Stimulated activated CD8-positive, alpha-beta memory T cell treated with anti-CD3 and anti-CD28 coated beads, Interleukin-7, amount 100 ng/mL, for 48 hours (primary cell): ENCODE measurements at regions not wholly inside any gene's neighbourhood (a gene's known extent, or its start where the extent isn't known, plus 50 kb on each side); places are given as distances from the start of the nearest gene placed in this dataset.
"Not testable (repeated sequence)": the region's sequence is repeated elsewhere in the genome, so short reads cannot be mapped to it uniquely, and the experiment has no call there.

Experiments
- DNase-seq, 2 donors: peaks; one replicate each; pipeline ENCODE4 v3.0.0-alpha.2; 2020; ENCODE audit warnings: low read depth in 1 of 2; ENCODE audit errors: extremely low read depth in 1 of 2

DNA sequence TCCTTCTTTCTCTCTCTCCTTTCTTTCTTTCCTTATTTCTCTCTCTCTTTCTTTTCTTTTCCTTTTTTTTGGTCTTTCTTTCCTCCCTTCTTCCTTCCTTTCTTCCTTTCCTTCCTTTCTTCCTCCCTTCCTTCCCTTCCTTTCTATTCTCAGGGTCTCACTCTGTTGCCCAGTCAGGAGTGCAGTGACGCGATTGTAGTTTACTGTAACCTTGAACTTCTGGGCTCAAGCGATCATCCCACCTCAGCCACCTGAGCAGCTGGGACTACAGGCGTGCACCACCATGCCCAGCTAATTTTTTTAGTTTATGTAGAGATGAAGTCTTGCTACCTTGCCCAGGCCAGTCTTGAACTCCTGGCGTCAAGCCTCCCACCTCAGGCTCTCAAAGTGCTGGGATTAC is 83.8 kb upstream of the PPM1B start:
- no peak for DNase-seq

DNA sequence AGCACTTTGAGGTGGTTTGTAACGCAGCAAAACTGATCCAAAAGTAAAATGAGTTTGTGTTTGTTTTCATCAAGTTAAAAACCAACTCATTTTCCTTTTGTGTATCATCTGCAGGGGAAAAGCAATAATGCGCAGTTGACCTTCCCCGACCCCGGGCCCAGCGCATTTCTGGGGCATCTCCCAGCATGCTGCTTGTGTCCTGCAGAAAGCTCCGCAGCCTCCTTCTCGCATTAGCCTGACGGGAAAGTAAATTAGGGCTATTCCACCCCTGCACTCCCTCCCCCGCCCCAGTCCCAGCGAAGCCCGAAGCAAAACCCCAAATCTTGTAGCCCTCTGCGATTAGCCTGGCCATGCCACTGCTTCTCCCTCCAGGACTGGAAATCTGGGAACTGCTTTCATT is 82.0 kb upstream of the PPM1B start:
- no peak for DNase-seq

DNA sequence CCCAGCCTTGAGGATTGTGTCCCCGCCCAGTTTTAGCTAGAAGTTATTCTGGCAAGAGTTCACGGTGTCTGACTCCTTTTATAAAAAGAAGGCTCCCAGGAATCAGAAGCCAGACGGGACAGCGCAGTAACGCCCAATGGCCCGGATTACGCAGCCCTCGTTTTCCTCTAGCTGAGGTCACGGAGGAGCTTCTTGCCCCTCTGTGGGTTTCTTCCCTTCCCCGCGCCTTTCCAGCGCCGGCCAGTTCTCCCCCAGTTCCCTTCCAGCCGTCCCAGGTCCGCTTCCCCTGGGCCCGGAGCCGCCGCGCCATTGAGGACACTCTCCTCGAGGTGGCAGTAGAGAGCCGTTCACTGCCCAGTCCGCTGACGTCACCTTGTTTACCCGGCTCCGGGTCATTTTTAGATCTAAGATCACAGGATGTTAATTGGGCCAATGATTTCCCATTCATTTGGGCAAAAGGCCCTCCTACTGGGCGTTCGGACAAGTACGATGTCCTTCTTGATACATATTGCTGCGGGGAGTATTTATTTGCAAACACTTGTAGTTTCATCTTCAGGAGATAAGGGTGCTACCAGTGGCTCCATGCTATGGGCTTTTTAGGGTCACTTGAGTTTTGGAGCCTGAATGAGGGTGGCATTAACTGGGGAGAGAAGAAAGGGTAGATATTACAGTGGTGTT is 81.5 kb upstream of the PPM1B start:
- DNase-seq, result peak; percentile 56 to 63

DNA sequence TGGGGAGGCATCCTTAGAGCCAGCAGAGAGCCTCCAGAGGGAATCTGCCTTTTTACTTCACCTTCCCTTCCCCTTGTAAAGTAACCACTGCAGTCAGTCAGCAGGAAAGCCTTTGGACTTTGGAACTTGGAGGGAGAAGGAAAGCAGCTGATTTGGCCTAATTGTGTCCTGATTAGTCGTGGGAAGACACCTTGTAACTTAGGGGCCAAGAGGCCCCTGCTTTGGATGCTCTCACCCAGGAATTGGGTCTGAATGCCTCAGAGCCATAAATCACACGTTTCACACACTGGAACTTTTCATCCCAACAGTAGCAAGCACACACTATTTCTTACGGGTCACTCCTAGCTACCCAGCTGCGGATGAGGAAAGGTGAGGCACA is 81.0 kb upstream of the PPM1B start:
- no peak for DNase-seq

DNA sequence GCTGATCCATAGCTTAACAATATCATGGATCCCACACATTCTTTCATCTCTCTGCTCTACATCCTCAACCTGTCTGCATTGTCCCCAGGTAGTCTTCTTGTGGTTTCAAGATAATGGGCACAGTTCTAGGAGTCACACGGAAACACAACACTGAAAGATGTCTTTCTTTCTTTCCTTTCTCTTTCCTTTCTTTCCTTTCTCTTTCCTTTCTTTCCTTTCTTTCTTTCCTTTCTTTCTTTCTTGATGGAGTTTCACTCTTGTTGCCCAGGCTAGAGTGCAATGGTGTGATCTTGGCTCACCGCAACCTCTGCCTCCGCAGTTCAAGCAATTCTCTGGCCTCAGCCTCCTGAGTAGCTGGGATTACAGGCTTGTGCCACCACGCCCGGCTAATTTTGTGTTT is 76.2 kb upstream of the PPM1B start:
- not testable (repeated sequence) for DNase-seq

DNA sequence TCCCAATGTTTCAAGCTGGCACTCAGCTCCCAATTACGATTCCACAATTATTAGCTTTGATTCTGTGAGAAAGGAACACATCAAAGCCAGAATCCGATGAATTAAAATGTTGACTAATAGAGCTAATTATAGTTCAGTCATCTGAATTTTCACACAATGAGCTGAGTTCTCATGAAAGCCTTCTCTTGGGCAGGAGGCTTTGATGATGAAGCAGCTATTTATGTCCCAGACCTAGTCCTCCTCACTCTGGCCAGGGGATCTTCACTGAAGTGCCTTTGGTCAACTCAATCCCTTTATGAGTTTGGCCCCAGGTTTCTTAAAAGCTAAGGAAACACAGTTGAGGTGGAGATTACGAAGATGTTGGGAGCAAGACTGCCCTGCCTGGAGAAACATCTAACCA is 74.7 kb upstream of the PPM1B start:
- DNase-seq, result no peak

DNA sequence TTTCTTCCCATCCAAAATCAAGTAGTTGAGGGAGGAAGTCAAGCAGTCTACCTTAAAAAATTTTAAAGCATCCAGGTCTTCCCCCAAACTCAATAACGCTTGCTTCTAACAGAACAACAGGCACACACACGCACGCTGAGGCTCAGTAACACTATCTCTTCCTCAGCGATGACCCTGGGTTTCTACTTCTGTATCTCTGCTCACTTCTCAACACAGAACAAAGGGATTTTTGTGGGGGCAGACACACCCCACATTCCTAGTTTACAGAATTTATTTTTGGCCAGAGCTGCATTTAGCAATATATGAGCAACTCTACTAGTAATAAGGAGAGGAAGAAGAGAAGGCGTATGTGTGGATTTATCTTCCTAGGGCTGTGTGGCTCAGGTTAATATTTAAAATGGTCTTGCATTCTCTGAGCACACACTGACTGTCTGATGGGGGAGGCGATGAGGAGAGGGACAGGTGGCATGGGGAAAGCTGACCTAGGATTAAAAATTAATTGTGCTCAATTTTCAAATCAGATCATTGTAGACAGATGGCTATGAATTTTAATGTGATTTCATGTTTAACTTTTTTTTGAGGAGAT is 71.3 kb upstream of the PPM1B start:
- no peak for DNase-seq

DNA sequence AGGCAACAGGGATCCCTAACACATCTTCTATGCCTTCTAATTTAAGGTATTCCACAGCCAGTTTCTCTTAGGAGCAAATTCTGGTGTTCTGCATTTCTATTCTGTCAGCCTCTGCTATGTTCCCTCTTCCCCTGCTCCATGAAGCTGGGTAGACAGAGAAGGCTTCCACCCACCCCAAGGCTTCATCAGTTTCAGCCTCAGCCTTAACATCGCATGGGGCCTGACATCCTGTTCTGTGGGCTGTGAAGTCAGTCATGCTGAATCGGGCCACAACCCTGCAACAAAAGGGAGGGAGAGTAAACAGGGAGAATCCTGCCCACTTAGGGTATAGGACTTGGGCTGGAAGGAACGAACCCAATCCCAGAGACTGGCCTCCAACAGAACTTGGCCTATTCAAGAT is 70.6 kb upstream of the PPM1B start:
- no peak for DNase-seq

DNA sequence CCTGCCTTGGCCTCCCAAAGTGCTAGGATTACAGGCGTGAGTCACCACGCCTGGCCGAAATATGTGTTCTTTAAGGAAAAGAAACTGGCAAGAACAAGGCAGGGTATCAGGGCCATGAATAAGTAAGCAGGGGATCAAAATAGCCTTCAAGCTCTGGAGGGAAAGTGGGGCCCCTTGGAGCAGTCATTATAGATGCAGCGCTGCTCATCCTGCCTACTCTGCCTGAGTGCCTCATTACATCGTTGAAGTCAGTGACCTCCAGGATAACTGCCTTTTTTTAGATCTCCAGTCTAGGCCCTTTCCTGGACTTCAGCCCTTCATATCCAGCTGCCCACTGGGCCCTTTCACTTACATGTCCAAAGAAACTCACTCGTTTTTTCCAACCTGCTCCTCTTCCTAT is 69.8 kb upstream of the PPM1B start:
- no peak for DNase-seq

DNA sequence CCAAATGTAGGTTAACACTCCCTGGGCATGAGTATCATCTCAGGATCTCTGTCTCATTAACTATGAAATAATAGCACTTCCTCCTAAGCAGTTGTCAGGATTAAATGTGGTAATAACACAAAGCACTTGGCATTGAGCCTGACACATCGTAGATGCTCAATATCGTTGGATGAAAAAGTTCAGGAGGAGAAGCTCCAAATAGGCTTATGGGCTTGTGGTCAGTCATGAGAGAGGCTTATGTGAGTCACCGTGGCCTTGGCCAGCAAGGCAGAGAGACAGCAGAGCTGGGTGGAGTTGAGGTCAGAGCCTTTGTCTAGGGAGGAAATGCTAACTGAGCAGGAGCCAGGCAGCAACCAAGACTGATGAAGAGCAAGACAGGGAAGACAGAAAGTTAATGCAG is 68.3 kb upstream of the PPM1B start:
- DNase-seq, result no peak

DNA sequence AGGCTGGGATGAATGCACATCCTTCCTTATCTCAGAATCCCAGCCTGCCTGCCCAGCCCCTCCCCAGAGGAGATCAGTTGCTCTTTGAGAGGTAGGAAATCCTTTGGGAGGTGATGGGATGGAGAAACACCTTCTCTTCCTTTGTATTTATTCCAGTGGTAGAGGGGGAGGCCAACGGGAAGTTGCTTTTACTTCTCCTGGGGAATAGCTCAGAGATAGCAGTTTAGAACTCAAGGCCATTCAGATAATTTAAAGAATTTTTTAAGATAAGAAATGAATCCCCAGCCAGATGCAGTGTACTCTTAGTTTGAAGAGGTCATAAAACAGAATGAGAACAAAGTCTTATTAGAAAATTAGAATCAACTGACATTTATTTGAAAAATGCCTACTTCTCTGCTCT is 67.4 kb upstream of the PPM1B start:
- no peak for DNase-seq

DNA sequence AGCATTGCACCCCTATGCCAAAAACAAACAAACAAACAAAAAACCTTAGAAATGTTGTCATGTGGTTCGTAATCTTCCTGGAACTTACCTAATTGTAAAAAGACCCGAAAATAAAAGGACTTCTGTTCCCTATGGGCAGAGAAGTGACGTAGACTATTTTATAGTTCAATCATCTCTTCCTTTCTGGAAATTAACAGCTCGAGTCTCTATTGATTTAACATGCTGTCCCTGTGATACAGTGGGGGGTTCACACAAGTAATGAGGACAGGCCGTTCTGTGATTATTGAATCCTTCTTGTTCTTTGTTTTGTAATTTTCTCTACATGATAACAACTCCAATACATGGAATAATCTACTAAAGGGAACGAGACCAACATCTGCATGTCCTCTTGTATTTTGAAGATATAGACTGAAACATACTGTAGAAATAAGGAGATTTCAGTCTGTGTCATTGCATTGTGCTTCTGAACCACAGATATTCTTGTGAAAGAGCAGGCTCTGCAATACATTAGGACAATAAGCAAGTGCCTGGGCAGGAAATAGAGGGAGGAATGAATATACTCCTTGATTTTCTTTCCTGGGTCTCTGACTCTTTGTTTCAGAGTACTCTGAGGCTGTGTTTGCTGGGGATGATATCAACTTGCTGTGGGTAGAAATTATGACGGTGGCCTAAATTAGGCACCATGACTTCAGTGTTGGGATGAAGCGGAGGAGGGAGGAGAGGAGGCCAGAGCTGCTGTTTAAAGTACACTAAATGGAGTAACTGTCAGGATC is 65.7 kb upstream of the PPM1B start:
- DNase-seq, result no peak

DNA sequence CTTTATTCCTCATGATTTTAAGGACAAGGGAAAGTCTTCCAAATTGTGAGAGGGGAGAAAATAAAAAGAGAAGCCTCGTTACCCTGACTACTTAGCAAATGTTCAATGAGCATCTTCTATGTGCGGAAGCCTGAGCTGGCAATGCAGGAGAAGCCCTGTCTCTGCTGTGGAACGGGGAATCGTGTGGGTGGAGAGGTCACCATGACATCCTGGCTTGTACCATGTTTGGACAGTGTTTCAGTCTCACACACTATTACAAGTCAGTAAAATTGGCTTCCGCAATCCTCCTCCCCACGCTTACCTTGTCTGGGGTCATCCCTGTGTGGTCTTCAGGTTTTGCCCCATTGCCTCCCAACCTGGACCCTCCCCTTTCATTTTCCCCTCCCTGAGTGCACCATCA is 65.0 kb upstream of the PPM1B start:
- DNase-seq, result no peak

DNA sequence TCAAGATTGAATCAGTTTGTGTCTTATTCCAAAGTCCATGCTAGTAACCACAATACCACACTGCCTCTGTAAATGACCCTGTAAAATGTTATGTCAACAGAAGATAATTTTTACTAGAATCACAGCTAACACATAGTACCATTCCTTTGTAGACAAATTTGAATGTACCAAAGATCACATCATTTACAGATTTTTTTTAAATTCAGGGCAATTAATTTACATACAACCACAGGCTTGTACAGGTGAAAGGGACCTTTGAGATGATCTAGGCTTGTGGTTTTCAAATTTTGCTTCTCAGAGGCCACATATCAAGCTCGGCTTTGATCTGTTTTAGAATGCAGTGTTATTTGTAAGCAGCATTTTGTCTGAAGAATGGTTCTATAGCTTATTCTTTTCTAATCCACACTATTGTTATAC is 63.8 kb upstream of the PPM1B start:
- DNase-seq, result no peak

DNA sequence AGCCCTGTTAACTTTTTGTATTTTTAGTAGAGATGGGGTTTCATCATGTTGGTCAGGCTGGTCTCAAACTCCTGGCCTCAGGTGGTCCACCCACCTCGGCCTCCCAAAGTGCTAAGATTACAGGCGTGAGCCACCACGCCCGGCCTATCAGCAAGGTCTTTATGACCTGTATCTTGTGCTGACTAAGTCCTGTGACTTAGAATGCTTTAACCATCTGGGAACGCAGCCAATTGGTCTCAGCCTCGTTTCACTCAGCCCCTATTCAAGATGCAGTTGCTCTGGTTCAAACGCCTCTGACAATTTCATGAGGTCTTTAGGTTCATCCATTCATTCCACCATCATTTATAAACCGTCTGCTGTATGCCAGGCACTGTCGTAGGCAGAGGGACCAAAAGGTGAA is 62.2 kb upstream of the PPM1B start:
- not testable (repeated sequence) for DNase-seq

DNA sequence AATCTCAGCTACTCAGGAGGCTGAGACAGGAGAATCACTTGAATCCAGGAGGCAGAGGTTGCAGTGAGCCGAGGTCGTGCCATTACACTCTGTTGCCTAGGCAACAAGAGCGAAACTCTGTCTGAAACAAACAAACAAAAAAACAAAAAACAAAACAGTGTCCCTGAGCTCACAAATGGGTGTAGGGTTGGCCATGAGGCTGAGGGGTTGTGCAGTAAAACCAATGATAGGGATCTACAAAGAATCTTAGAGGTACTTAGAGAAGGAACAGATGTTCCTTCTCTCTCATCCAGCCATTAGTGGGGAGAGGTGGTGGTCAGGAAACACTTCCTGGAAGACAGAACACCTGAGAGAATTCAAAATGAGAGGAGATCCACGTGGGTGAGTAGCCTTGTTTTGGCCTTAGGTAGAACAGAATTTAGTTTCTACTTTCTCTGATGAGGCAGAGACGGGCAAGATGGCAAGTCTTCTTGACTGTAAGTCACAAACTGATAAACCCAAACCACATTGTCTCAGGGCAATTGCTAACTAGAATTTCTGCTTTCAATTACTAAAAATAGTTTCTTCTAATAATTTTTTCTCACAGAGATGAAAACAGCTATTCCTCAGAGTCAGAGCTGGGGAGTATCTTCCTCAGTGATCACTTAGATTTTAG is 61.5 kb upstream of the PPM1B start:
- no peak for DNase-seq

DNA sequence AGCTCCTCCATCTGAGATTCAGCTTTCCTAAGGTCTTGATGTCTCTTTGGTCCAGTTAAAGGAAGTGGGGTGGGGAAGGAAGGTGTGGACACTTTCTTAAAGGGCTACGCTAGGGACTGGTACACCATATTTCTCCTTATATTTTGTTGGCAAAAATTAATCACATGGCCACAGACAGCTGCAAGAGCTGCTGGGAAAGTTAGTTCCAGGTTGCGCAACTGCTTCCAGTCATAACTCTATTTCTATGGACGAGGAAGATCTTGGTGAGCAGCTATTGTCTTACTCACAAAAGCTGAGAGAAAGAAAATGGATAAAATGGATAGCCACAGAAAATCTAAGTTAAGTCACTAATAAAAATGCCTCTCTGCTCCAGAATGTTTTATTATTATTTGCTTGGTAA is 60.7 kb upstream of the PPM1B start:
- no peak for DNase-seq

DNA sequence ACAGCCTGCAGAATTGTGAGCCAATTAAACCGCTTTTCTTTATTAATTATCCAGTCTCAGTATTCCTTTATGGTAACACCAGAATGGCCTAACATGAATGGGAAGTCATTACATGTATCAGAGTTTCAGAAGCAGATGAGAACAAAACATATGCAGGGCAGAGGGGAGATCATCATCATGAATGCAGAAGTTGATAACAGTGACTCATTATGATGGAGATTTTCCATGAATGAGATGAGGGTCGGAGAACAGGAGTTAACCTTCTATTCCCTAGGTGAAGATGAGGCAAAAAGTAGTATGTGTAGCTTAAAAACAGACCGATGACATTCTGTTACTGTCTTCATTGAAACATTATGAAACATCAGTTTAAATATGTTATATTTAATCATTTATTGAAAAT is 59.5 kb upstream of the PPM1B start:
- DNase-seq, result no peak

DNA sequence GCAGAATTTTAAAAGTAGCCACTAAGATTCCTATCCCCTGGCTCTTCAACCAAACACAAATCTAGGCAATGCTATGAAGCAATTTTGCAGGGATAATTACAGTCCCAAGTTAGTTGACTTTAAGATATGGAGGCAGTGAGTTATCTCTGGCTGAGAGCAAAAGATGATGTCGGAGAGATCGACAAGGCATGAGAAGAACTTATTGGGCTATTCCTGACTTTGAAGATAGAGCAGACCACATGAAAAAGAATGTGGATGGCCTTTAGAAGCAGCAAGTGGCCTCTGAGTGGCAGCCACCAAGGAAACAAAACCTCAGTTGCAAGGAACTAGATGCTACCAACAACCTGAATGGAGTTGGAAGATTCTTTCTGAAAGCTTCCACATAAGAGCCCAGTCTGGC is 58.2 kb upstream of the PPM1B start:
- no peak for DNase-seq

DNA sequence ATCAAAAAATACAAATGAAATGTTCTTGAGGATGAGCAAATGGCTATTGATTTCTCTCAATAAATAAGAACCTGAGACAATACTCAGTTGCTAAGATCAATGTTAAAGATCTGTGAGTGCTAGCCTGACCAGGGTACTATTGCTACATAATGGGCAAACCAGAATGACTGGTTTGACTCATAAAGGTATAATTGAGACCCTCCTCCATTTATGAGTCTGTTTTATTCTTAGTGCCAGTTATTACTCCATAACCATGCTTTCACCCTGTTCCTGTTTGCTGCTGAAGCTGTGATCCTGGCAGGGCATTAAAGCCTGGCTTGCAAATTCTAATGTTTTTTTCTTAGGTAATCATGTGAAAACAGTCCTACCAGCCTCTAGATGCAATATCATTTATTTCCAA is 56.6 kb upstream of the PPM1B start:
- no peak for DNase-seq

DNA sequence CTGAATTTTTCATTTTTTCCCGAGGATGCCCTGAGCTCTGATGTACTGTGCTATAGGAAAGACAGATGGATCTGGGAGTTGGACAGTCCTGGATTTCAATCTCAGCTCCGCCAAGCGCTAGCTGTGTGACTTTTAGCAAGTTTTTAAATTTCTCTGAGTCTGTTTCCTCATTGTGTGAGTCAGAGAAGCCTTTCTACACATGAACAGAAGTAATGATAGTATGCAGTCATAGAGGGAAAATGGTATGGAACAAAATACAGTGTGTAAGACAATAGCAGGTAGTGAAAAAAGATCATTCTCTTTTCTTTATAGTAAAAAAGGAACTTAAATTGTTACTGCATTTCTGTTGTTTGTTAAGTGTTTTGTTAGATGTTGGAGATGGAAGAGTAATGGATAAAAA is 52.4 kb upstream of the PPM1B start:
- no peak for DNase-seq

DNA sequence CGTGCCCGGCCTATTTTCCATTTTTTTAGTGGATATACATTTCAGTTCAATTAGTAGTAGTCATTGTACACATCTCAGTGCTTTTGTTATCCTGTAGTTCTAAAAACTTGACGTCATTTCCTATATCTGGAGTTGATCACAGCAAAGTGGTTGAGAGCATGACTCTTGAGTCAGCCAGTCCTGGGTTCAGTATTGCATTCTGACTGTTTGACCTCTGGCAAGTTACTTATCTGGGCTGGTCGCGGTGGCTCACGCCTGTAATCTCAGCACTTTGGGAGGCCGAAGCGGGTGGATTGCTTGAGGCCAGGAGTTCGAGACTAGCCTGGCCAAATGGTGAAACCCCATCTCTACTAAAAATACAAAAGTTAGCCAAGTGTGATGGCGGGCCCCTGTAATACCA is 50.4 kb upstream of the PPM1B start:
- DNase-seq, result peak in 1 of 2 donors; percentile 40
